Germinal center (tissue), 1 donor: ENCODE measurements at regions not wholly inside any gene's neighbourhood (a gene's known extent, or its start where the extent isn't known, plus 50 kb on each side); places are given as distances from the start of the nearest gene placed in this dataset.

Experiments
- DNase-seq: peaks from one replicate; pipeline ENCODE4 v3.0.0; 2012; ENCODE audit warnings: mixed read lengths, low spot score

DNA sequence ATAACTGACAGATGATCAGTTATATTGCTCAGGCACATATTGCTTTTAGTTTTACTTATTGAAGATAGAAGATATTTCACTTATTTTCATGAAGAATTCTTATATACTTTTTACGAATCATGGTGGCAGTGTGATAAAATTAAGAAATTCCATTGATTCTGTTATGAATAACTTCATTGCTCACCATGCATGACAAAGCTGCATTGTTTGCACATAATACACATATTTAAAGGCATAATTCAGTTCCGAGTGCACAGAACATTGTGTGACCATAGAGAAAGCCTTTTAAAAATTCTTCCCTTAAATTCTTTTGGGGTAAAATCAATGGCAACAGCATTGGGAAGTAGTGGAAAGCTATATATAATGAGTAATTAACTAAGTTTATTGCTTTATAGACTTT is 82.5 kb upstream of the NAALADL2 start:
- DNase-seq: no peak

DNA sequence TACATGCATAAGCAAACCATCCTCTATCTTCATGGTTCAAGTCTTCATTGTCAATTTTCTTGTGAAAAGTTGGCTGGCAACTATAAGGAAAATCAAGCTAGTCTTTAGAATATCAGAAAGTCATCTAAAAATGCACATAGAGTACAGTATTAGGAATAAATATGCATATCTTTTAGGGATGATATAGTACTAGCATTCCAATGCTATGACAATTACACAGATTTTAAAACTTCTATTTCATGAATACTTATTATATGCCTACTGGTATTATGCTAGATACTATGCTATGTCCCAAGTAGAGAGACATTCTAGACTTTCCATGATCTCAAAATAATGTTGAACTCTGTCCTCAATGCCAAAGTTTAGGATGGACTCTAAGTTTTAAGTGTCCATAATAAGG is 81.3 kb upstream of the NAALADL2 start:
- no peak for DNase-seq

DNA sequence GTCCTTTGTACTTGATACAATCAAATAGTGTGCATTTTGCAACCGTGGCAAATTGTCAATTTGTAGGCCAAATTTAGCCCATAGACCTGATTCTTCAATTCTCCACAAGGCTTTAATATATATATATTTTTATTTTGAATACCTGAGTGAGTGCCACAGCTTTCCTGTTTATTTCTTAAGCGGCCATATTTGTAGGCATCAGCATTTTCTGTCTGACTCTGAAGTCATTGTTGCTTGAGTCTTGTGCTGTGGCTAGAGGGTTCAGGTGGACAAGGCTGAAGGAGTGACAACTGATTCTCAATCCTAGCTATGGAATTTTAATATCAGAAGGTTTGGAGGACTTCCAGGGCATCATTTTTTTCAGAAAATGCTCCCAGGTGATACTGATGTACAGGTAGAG is 75.6 kb upstream of the NAALADL2 start:
- no peak for DNase-seq

DNA sequence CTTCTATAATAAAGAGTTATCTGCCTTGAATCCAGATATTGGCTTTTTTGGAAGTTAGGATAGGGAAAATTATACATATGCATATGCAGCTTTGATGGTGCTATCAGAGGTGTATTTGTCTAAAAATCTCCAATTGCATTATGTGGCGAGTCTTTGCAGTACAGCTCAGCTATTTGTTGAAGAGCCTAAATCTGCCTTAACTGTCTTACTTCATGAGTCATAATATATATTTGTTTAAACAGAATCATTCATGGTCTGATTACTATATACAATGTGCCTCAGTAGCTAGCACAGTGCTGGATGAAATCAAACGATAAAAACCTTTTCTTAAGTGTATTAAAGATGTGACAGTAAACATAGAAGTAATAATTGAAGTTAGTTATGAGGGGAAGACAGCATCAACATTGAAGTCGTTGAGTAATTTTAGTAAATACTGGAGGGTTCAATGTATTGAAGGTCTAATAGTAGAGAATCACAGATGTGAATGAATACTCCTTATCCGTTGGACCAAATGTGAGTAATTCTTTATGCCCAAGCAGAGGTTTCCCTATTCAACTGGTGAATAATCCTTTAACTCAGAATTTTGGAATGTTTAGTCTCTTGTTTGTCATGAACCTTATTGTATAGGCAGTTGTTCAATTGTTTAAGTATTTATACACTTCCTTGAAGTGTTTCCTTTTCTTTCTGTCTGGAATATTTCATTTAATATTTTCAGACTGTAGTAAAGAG is 74.8 kb upstream of the NAALADL2 start:
- no peak for DNase-seq

DNA sequence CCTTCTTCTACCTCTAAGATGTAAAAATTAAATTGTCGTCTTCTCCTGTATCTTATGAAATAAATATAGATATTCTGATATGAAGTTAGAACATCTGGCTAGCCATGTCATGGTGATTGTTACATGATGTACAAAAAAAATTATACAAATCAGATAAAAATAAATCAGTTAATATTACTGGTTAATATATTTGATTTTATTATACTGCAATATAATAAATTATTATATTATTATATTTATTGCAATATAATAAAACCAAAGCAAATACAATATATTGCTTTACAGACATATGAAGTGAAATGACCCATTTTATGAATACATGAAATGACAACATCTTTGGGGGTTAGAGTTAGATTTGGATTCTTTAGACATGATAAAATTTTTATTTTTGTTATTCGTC is 72.3 kb upstream of the NAALADL2 start:
- no peak for DNase-seq

DNA sequence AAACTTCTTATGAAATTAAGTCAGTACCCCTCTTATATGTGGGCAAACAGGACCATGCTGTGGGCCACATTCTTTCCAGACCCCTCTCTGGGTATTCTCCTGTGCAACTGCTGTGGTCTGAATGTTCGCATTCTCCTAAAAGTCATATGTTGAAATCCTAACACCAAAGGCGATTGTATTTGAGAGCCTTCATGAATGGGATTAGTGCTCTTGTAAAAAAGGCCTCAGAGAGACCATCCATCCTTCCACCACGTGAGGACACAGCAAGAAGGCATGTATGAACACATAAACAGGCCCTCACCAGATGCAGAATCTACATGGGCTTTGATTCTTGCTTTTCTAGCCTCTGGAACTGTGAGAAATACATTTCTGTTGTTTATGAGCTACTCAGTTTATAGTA is 68.0 kb upstream of the NAALADL2 start:
- no peak for DNase-seq

DNA sequence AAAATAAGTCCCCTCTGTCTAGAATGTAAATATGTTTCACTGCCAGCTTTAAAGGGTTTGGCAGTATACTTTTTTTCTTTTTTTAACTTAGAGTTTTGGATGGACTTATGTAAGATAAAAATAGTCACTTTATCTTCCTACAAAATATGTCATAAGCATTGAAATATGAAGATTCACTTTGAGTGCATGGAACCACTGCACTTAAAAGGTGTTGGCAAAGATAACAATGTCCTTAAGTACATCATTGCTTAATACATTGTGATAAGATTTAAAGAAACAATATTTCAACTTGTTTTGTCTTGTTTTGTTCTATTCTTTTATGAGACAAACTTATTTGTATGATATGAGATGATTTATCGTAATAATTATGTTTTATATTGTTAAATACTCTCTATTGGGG is 66.3 kb upstream of the NAALADL2 start:
- DNase-seq: no peak
